Neural cell (in vitro differentiated cells): ENCODE measurements at regions not wholly inside any gene's neighbourhood (a gene's known extent, or its start where the extent isn't known, plus 50 kb on each side); places are given as distances from the start of the nearest gene placed in this dataset.

ENCODE experiments used
- H2AFZ ChIP-seq: fragments of 200-600, 300-800 bp; sonication (generic), shearing (Covaris generic); 2 replicates; pipeline ENCODE4 v1.6.0; 2014; ENCODE audit warnings: low read depth, mild to moderate bottlenecking, antibody characterized with exemption, low read length, moderate library complexity
- H3F3A ChIP-seq: fragments of 200-600 bp; shearing (Covaris generic); 2 replicates; pipeline ENCODE4 v1.6.1; 2016; ENCODE audit warnings: mild to moderate bottlenecking, moderate library complexity, mixed read lengths, antibody characterized with exemption, low read length; ENCODE audit not compliant: insufficient read depth, poor library complexity, severe bottlenecking
- H3K27ac ChIP-seq: fragments of 200-600, 300-800 bp; sonication (generic), shearing (Covaris generic); 2 replicates; pipeline ENCODE4 v1.5.1; 2014; ENCODE audit warnings: mild to moderate bottlenecking, low read length, moderate library complexity
- H3K27me3 ChIP-seq: fragments of 300-800, 200-600 bp; sonication (generic), shearing (Covaris generic); 2 replicates; pipeline ENCODE4 v1.6.0; 2014; ENCODE audit warnings: mild to moderate bottlenecking, low read depth, low read length, moderate library complexity; ENCODE audit not compliant: insufficient read depth
- H3K36me3 ChIP-seq: fragments of 300-800, 200-600 bp; sonication (generic), shearing (Covaris generic); 2 replicates; pipeline ENCODE4 v1.5.1; 2014; ENCODE audit warnings: mild to moderate bottlenecking, antibody characterized with exemption, low read length, moderate library complexity; ENCODE audit not compliant: insufficient read depth
- H3K4me2 ChIP-seq: fragments of 300-800, 200-600 bp; sonication (generic), shearing (Covaris generic); 2 replicates; pipeline ENCODE4 v1.6.0; 2014; ENCODE audit warnings: mild to moderate bottlenecking, low read length
- H3K4me3 ChIP-seq: fragments of 300-800, 200-600 bp; sonication (generic), shearing (Covaris generic); 2 replicates; pipeline ENCODE4 v1.5.1; 2014; ENCODE audit warnings: mild to moderate bottlenecking, low read length, moderate library complexity
- H3K79me2 ChIP-seq: fragments of 200-600 bp; shearing (Covaris generic); replicated peaks from 2 replicates; pipeline ENCODE4 v1.6.0; 2014; ENCODE audit warnings: mild to moderate bottlenecking, low read length, moderate library complexity; ENCODE audit not compliant: insufficient read depth
- H3K9ac ChIP-seq: fragments of 300-800, 200-600 bp; sonication (generic), shearing (Covaris generic); 2 replicates; pipeline ENCODE4 v1.6.1; 2016; ENCODE audit warnings: mild to moderate bottlenecking, low read length, mixed read lengths
- H3K9me2 ChIP-seq: fragments of 200-600 bp; shearing (Covaris generic); 2 replicates; pipeline ENCODE4 v1.6.1; 2016; ENCODE audit warnings: mild to moderate bottlenecking, low read length, mixed read lengths; ENCODE audit not compliant: insufficient read depth
- H3K9me3 ChIP-seq: fragments of 200-600, 300-800 bp; sonication (generic), shearing (Covaris generic); 2 replicates; pipeline ENCODE4 v1.6.1; 2016; ENCODE audit warnings: mild to moderate bottlenecking, mixed run types, low read length, moderate library complexity, mixed read lengths
- H4K20me1 ChIP-seq: fragments of 200-600 bp; shearing (Covaris generic); 2 replicates; pipeline ENCODE4 v1.6.1; 2016; ENCODE audit warnings: mild to moderate bottlenecking, mixed run types; ENCODE audit not compliant: insufficient read depth
- EP300 ChIP-seq: fragments of 450-650 bp; conservative IDR thresholded peaks from 2 replicates; pipeline ENCODE4 v1.6.1; 2014; ENCODE audit warnings: antibody characterized with exemption, mild to moderate bottlenecking, moderate library complexity; ENCODE audit not compliant: poor library complexity, severe bottlenecking
- EZH2 ChIP-seq: fragments of 200-600, 300-800 bp; shearing (Covaris generic), sonication (generic); IDR thresholded peaks from 2 replicates; pipeline ENCODE4 v1.6.1; 2014; ENCODE audit warnings: antibody characterized with exemption, low read length, borderline replicate concordance, mild to moderate bottlenecking; ENCODE audit not compliant: insufficient read depth, poor library complexity, severe bottlenecking
- MXI1 ChIP-seq: fragments of 450-650 bp; conservative IDR thresholded peaks from 2 replicates; pipeline ENCODE4 v1.6.1; 2014; ENCODE audit warnings: antibody characterized with exemption, mild to moderate bottlenecking; ENCODE audit not compliant: poor library complexity, severe bottlenecking
- POLR2AphosphoS5 ChIP-seq: IDR thresholded peaks from 2 replicates; pipeline ENCODE4 v1.6.1; 2012
- RAD21 ChIP-seq: fragments of 450-650 bp; conservative IDR thresholded peaks from 2 replicates; pipeline ENCODE4 v1.6.1; 2014; ENCODE audit warnings: antibody characterized with exemption, mild to moderate bottlenecking, moderate library complexity
- SMC3 ChIP-seq: fragments of 450-650 bp; conservative IDR thresholded peaks from 2 replicates; pipeline ENCODE4 v1.6.1; 2014; ENCODE audit warnings: antibody characterized with exemption, mild to moderate bottlenecking, moderate library complexity; ENCODE audit not compliant: poor library complexity
- TAF1 ChIP-seq: IDR thresholded peaks from 2 replicates; pipeline ENCODE4 v1.6.1; 2012; ENCODE audit warnings: low read depth
- TF ChIP-seq, protein P1 (sequence below): fragments of 450-650 bp; IDR thresholded peaks from 2 replicates; pipeline ENCODE4 v1.5.1; 2014; ENCODE audit warnings: antibody characterized with exemption, mild to moderate bottlenecking, moderate library complexity; ENCODE audit not compliant: poor library complexity, severe bottlenecking
- TF ChIP-seq, protein P2 (sequence below): IDR thresholded peaks from 2 replicates; pipeline ENCODE4 v1.6.1; 2012; ENCODE audit warnings: borderline replicate concordance

DNA sequence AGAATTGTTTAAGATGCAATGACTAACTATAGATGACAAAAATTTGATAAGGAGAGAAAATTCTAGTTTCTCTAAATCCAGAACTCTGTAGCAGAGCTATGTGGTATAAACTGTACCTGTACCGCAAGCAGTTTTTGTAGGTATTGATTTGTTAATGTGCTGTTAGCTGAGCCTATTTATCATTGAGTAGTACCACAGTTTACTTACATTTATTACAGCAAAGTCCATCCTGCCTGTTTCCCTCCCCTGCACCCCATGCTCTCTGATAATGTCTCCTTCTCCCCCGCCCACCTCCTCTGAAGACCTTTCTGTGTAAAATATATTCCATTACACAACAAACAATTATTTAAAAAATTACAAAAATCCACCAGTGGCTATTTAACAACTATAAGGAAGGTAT, 170.6 kb downstream of the RNF152 start:
- Histone ChIP-seq H3K27me3 (no peaks in the 10 kb centered on the region), H3K9ac (no peak overlapping the region), H3K27ac (no peak overlapping the region), H4K20me1 (no peaks in the 10 kb centered on the region), H3F3A (no peaks in the 10 kb centered on the region), H3K79me2 (no peaks in the 10 kb centered on the region), H3K4me3 (no peak overlapping the region), H3K36me3 (no peaks in the 10 kb centered on the region), H3K9me3 (no peaks in the 10 kb centered on the region), H2AFZ (no peak overlapping the region), H3K9me2 (no peaks in the 10 kb centered on the region), H3K4me2 (no peak overlapping the region)
- TF ChIP-seq SMC3 (no peak), TAF1 (no peak), EZH2 (no peak), EP300 (no peak), POLR2AphosphoS5 (no peak), MXI1 (no peak), RAD21 (no peak)
- TF ChIP-seq, protein P1, sequence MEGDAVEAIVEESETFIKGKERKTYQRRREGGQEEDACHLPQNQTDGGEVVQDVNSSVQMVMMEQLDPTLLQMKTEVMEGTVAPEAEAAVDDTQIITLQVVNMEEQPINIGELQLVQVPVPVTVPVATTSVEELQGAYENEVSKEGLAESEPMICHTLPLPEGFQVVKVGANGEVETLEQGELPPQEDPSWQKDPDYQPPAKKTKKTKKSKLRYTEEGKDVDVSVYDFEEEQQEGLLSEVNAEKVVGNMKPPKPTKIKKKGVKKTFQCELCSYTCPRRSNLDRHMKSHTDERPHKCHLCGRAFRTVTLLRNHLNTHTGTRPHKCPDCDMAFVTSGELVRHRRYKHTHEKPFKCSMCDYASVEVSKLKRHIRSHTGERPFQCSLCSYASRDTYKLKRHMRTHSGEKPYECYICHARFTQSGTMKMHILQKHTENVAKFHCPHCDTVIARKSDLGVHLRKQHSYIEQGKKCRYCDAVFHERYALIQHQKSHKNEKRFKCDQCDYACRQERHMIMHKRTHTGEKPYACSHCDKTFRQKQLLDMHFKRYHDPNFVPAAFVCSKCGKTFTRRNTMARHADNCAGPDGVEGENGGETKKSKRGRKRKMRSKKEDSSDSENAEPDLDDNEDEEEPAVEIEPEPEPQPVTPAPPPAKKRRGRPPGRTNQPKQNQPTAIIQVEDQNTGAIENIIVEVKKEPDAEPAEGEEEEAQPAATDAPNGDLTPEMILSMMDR = no peak
- TF ChIP-seq, protein P2, sequence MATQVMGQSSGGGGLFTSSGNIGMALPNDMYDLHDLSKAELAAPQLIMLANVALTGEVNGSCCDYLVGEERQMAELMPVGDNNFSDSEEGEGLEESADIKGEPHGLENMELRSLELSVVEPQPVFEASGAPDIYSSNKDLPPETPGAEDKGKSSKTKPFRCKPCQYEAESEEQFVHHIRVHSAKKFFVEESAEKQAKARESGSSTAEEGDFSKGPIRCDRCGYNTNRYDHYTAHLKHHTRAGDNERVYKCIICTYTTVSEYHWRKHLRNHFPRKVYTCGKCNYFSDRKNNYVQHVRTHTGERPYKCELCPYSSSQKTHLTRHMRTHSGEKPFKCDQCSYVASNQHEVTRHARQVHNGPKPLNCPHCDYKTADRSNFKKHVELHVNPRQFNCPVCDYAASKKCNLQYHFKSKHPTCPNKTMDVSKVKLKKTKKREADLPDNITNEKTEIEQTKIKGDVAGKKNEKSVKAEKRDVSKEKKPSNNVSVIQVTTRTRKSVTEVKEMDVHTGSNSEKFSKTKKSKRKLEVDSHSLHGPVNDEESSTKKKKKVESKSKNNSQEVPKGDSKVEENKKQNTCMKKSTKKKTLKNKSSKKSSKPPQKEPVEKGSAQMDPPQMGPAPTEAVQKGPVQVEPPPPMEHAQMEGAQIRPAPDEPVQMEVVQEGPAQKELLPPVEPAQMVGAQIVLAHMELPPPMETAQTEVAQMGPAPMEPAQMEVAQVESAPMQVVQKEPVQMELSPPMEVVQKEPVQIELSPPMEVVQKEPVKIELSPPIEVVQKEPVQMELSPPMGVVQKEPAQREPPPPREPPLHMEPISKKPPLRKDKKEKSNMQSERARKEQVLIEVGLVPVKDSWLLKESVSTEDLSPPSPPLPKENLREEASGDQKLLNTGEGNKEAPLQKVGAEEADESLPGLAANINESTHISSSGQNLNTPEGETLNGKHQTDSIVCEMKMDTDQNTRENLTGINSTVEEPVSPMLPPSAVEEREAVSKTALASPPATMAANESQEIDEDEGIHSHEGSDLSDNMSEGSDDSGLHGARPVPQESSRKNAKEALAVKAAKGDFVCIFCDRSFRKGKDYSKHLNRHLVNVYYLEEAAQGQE = no peak

DNA sequence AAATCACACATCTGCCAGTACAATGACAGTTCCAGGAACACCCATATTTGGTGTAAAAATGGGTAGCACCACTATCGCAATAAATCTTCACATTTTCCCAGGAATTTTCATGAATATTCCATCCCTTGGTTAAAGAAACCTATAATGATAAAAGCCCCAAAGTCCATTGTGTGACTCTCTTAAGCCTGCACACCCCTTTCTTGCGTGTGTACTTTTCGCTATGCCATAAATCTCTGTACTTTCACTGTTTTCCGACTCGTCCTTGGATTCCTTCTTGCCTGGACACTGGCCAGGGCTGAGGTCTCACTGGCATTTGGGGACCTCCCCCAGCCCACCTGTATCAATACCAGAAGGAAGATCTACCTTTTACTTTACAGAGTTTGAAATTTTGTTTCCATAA, 172.3 kb downstream of the RNF152 start:
- Histone ChIP-seq H3K27ac (no peak overlapping the region), H3K4me3 (no peak overlapping the region), H3K79me2 (no peaks in the 10 kb centered on the region), H2AFZ (no peak overlapping the region), H3K27me3 (no peaks in the 10 kb centered on the region), H3K9ac (no peak overlapping the region), H3F3A (no peaks in the 10 kb centered on the region), H3K9me2 (no peaks in the 10 kb centered on the region), H3K4me2 (no peak overlapping the region), H3K36me3 (no peaks in the 10 kb centered on the region), H4K20me1 (no peaks in the 10 kb centered on the region), H3K9me3 (no peaks in the 10 kb centered on the region)
- TF ChIP-seq MXI1 (no peak), SMC3 (no peak), EZH2 (no peak)

DNA sequence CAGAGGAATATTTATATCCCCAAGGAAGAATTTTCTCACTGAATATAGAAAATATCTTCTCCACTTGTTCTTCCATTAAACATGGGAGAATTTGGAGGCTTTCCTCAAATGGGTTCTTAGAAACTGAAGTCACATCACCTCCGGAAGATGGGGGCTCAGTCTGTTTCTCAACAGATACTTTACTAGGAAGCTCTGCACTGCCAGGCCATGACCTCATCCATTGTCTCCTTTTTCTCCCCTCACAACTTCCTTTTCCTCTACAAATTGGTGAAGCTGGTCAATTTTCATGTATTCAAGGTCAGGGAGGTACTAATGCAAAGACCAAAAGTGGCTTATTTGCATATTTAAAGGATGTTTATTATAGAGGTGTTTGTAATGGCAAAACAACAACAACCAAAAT, 173.1 kb downstream of the RNF152 start:
- no peak overlapping the region for H3K4me3 ChIP-seq

More for the DNA sequence above, 173.1 kb downstream of the RNF152 start:
- Histone ChIP-seq H3K36me3 (no peaks in the 10 kb centered on the region), H3K79me2 (no peaks in the 10 kb centered on the region), H3K4me2 (no peak overlapping the region), H3F3A (no peaks in the 10 kb centered on the region), H3K27me3 (no peaks in the 10 kb centered on the region), H4K20me1 (no peaks in the 10 kb centered on the region), H2AFZ (no peak overlapping the region), H3K27ac (no peak overlapping the region), H3K9me3 (no peaks in the 10 kb centered on the region), H3K9me2 (no peaks in the 10 kb centered on the region), H3K9ac (no peak overlapping the region)
- no peak for TF ChIP-seq TAF1
- TF ChIP-seq MXI1 = no peak
- TF ChIP-seq SMC3 = no peak
- no peak for TF ChIP-seq POLR2AphosphoS5
- TF ChIP-seq EZH2 = no peak
- TF ChIP-seq, protein P1 = no peak
- TF ChIP-seq, protein P2 = no peak
- TF ChIP-seq EP300 = no peak
- TF ChIP-seq RAD21 = no peak
